Ureter (tissue), 1 donor: ENCODE measurements at regions not wholly inside any gene's neighbourhood (a gene's known extent, or its start where the extent isn't known, plus 50 kb on each side); places are given as distances from the start of the nearest gene placed in this dataset.

Experiments used
- DNase-seq: peaks from one replicate; pipeline ENCODE4 v3.0.0-alpha.2; 2020; ENCODE audit warnings: low spot score
- donor health status: DM: yes; HTN: yes; CAD: no.

- no peak for DNase-seq
Measured at GRCh38 chr1:88219521-88219920, 464.6 kb upstream of the PKN2 start.

DNA sequence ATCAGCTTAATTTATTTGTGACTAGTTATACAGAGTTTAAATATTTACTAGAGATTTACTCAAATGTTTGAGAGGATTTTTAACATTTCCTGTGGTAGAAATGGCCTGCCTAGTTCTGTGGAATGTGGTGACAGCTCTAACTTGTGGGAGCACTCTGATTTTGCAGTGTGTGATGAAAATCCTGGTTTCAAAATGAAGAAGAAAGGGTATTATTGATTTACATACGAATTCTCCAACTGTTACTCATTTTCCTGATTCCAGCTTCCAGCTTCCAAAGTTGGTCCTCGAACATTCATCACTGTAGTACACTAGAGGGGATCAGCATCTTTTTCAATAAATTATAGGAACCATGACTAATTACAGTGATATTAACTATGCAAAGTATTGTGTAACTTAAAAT lies 462.7 kb upstream of the PKN2 start:
- DNase-seq, result no peak

DNA sequence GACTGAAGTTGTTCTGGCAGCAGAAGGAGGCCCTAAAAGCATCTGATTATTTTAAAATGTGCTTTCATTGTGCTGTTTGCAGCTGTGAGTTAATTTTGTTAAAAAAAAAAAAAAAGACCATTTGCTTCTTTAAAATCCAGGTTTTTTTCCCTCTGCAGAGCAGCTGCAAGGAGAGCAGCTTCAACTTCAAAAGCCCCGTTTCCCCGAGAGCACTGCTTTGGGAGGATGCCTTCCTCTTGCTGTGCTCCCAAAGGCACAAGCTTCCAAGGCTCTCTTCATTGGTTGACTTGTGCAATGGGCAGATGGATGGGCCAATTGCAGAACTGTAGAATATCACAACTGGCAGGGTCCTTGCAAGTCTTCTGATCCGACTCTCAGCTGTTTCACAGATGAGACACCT lies 459.2 kb upstream of the PKN2 start:
- no peak for DNase-seq

- no peak for DNase-seq
Measured at GRCh38 chr1:88228114-88228513, 456.0 kb upstream of the PKN2 start.

- no peak for DNase-seq
Measured at GRCh38 chr1:88230126-88230525, 453.9 kb upstream of the PKN2 start.

DNA sequence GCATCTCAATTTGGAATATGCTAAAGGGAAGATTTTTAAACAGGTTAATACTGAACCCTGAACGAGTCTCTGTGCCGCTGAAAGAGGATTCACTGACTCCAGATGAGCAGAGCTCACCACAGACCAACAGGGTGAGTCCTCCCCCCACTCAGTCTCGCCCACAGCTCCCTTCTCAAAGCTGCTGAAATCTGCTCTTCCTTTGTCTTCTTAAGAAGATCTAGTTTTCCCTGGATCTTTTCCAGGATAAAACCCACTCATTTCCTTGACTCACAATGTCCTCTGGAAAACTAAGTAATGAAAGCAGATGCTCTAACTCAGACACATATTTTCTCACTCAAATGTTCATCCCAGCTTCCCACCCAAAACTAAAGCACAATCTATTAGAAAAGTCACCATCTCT lies 447.0 kb upstream of the PKN2 start:
- DNase-seq, result no peak

DNA sequence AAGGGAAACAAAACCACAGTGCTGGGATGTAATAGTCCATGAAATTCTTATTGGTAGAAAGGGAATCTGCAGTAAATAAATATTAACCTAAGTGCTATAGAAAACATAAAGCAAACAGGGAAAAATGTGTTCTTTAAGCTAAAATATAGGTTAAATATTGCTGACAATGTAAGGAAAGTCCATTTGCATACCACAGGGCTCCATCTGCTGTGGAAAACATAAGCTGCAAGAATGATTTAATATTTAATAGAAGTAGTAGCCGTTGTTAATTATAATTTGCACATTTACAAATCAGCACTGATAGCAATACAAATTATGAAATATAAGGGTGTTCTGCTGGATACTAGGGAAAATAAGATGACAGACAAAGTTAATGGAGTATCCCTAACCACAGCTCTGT lies 444.9 kb upstream of the PKN2 start:
- DNase-seq, result no peak

GRCh38 chr1:88247666-88248065 lies 436.4 kb upstream of the PKN2 start:
- DNase-seq, result no peak

GRCh38 chr1:88250915-88251314 lies 433.2 kb upstream of the PKN2 start:
- no peak for DNase-seq

GRCh38 chr1:88252745-88253144 lies 431.3 kb upstream of the PKN2 start:
- no peak for DNase-seq

DNA sequence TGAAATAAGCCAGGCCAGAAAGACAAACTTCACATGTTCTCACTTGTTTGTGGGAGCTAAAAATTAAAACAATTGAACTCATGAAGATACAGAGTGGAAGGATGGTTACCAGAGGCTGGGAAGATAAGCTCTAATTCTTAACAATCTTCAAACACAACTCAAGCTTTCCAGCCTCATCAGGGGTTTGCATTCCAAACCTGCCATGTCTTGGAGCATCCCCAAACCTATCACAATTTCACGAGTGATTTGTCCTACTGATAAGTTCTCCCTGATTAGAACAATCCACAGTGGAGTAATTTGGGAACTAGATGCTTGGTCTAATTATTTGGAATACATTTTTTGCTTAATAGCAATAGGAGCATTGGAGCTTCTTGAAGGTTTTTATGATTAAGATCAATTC lies 418.5 kb upstream of the PKN2 start:
- no peak for DNase-seq

DNA sequence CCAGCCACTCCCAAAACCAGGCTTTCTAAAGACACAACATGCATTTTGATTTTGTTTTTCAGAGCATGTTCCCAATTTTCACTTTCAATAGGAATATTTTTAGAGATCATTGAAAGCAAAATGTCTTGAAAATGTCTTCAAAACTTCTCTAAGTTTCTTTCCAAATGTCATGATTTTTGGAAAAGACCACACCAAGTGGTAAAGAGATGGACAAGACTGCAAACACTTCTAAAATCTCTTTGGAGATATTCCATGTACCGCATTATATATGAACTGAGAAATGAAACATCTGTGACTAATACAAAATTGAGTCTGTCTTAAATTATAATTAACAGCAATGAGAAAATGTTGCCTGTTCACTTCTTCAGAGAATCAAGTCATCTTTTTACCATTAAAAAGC lies 418.0 kb upstream of the PKN2 start:
- DNase-seq, result no peak

DNA sequence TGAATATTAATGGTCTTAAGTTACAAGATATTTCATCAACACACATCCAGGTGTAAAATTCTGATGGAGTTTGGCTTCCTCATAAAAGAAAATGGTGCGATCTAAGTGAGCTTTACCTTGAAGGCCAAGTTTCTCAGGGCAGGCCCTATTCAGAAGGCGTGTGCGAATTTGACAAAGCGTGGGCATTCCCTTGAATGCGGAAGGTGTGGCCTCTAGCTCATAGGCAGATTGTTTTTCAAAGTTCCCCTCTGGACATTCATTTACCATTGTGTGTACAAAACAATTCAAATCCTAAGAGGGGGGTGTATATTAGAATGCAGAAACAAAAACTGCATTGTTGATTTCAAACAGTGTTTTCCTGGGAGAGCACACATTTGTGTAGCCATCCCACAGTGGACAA lies 411.9 kb upstream of the PKN2 start:
- DNase-seq, result no peak

DNA sequence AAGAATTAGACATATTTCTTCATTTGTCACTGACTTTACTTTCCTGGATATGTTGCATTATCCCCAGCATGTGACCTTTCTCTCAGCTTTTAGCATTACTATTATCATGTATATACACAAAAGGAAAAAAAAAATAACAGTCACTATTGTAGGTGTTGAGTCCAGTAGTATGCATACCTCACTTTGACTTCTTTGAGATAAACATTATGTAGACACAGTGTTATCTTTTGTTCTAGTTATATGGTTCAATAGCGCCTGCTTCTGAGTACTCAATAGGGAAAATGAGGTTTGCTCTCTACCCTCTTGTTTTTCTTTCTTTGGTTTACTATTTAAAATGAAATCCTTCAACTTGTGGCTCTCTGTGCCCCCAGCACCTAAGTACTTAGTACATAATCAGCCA lies 409.6 kb upstream of the PKN2 start:
- no peak for DNase-seq

DNA sequence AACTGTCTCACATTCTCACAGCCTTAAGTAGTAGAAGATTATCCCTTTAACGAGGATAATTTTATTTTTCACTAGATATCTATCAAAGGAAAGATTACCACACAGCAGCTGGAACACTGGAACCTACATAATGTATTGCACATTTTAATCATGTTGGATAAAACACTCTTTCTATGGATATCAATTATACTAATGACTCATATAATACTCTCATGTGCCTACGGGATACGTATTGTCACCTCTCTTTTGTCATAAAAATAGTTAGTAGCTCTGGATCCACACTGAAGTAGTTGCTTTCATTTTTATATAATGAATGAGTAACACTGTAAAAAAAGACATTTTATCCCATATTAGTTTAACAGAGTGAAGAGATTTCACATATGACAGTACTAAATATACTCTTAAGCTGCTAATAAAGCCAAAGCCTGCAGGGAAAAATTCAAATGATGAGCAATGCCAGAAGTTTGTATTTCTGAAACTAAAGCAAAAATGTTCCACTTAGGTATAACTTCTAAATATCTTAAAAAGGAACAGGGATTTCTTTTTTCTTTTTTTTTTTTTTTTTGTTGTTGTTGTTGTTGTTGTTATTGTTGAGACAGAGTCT lies 408.7 kb upstream of the PKN2 start:
- no peak for DNase-seq

GRCh38 chr1:88276163-88276562 lies 407.9 kb upstream of the PKN2 start:
- DNase-seq, result no peak

DNA sequence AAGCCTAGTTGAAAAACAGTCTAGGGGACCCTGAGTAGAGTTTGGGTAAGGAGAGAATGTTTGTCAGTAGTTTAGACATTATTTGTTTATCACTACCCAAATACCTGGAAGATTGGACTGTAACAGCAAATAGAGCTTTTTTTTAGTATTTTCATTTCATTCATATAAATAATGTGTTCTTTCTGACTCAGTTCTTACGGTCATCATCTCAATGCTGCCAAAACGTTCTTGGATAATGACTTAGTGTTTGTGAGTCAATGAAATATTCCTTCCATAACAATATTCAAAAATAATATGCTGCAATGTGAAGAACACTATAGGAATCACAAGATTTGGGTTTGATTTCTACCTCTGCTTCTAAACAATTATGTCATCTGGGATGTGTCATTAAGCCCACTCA lies 400.0 kb upstream of the PKN2 start:
- no peak for DNase-seq

GRCh38 chr1:88284666-88285366 lies 399.3 kb upstream of the PKN2 start:
- no peak for DNase-seq

GRCh38 chr1:88286716-88287115 lies 397.4 kb upstream of the PKN2 start:
- DNase-seq, result no peak

GRCh38 chr1:88288571-88288970 lies 395.5 kb upstream of the PKN2 start:
- DNase-seq, result no peak

GRCh38 chr1:88289401-88290102 lies 394.5 kb upstream of the PKN2 start:
- no peak for DNase-seq

DNA sequence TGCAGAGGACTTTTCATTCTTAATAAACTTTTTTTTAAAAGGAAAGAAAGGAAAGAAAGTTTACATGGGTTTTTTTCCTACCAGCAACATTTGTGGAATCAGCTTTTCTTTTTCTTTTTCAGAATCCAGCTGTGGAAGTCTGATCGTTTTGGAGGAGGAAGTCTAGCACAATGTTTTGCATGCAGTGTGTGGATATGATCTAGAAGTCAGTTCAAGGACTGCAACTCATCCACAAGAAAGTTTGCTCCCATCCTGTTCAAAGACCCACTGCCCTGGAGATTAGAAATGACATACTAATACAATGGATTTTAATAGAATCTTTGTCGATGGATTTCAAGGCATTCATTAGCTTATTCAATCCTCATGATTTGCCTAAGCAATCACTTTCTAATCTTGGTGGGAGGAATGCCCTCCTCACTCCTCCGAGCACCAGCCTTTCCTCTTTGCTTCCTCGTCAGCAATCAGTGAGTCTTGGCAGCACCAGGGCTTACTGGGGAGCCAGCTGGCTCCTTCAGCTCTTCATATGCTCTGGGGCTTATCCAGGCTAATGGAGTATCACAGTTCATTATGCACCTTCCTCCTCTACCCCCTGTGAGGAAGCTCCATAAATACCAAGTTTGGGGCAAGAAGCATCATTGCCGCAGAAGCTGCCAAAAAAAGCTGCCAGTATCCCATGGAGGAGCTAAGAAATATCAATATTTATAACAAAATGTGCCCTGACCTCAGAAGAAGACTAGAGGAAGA lies 392.3 kb upstream of the PKN2 start:
- DNase-seq, result no peak
